Fibroblast of mammary gland (primary cell): ENCODE measurements at regions not wholly inside any gene's neighbourhood (a gene's known extent, or its start where the extent isn't known, plus 50 kb on each side); places are given as distances from the start of the nearest gene placed in this dataset.
"Not testable (repeated sequence)": the region's sequence is repeated elsewhere in the genome, so short reads cannot be mapped to it uniquely, and the experiment has no call there.

ENCODE experiments used
- DNase-seq: peaks from one replicate; pipeline ENCODE4 v3.0.0-alpha.2; 2010; ENCODE audit warnings: low read depth
- H3K4me3 ChIP-seq: 2 replicates; pipeline ENCODE4 v1.5.1; 2011; ENCODE audit warnings: low read depth, mild to moderate bottlenecking, low read length, moderate library complexity; ENCODE audit not compliant: control insufficient read depth
- CTCF ChIP-seq: conservative IDR thresholded peaks from 2 replicates; pipeline ENCODE4 v1.5.1; 2011; ENCODE audit warnings: low read depth, low read length, inconsistent platforms; ENCODE audit not compliant: control insufficient read depth, insufficient read depth

- no peak for TF ChIP-seq CTCF
- DNase-seq, result no peak
- no peak overlapping the region for H3K4me3 ChIP-seq
These were observed 230.4 kb downstream of the SP3 start for GRCh38 chr2:173734797-173735196.

DNA sequence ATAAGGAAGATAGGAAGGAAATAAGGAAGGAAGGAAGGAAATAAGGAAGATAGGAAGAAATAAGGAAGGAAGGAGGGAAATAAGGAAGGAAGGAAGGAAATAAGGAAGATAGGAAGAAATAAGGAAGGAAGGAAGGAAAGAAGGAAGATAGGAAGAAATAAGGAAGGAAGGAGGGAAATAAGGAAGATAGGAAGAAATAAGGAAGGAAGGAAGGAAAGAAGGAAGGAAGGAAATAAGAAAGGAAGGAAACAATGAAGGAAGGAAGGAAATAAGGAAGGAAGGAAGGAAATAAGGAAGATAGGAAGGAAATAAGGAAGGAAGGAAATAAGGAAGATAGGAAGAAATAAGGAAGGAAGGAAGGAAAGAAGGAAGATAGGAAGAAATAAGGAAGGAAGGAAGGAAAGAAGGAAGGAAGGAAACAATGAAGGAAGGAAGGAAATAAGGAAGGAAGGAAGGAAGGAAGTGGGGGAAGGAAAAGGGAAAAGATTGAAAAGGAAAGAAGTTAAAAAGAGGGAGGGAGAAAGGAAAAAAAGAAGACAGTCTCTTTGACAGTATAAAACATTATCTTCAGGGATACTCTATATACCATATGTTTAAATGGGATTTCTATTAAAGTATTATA lies 227.1 kb downstream of the SP3 start:
- H3K4me3 ChIP-seq, result not testable (repeated sequence)

GRCh38 chr2:173739006-173739405 lies 226.2 kb downstream of the SP3 start:
- H3K4me3 ChIP-seq, result no peak overlapping the region
- no peak for DNase-seq
- TF ChIP-seq CTCF, result no peak

More for the DNA sequence above, 227.1 kb downstream of the SP3 start:
- DNase-seq, result not testable (repeated sequence)

GRCh38 chr2:173740639-173741038 lies 224.5 kb downstream of the SP3 start:
- no peak overlapping the region for H3K4me3 ChIP-seq
- no peak for DNase-seq
- no peak for TF ChIP-seq CTCF

DNA sequence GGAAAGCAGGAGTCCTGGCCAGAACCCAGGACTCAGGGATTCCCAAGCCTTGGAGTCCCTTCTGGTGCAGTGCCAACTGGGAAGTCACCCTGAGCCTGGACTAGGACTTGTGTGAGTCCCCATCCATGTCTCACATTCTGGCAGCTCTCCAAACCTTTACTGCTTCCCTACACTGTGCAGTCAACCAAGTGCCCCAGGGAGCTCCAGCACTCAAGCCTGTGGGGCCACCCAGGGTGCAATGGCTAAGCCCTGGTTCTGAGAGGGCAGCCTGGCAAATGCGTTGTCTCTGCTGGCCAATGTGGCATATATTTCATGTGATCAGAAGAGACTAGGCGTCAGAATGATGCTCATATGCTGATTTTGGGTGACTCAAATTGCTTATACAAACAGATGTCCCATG lies 223.4 kb downstream of the SP3 start:
- DNase-seq, result no peak
- no peak overlapping the region for H3K4me3 ChIP-seq
- no peak for TF ChIP-seq CTCF

- no peak overlapping the region for H3K4me3 ChIP-seq
- TF ChIP-seq CTCF, result no peak
- no peak for DNase-seq
These were observed 218.1 kb downstream of the SP3 start for GRCh38 chr2:173747035-173747434.

- TF ChIP-seq CTCF, result peak; percentile 58
- H3K4me3 ChIP-seq, result no peak overlapping the region
- peak; percentile 57 for DNase-seq
These were observed 215.9 kb downstream of the SP3 start for GRCh38 chr2:173749315-173749714.
